ENCODE measurements at regions not wholly inside any gene's neighbourhood (a gene's known extent, or its start where the extent isn't known, plus 50 kb on each side); places are given as distances from the start of the nearest gene placed in this dataset.

DNA sequence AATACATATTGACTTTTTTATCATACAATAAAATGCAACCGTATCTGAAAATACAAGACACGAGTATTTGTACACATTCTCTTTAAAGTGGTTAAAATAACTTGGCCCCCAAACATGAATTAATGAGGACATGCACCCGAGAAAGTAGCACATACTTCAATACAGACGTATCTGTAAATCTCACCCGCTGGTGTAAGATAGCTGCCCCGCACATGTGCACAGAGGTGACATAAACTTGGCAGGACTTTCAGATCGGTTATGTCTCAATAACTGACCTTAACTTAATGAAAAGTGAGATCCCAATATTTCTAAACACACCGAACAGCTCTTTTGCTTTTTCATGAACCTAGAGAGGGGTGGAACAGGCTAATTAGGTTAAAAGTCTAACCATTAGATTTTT is 91.5 kb upstream of the RPS6KA2 start:
- TF ChIP-seq EZH2 (IDR thresholded peaks at IDR 0.05; ENCODE audit: insufficient read depth, poor library complexity, severe bottlenecking) = no peak
- TF ChIP-seq EZH2phosphoT487 (IDR thresholded peaks at IDR 0.05; ENCODE audit: insufficient read depth, low read depth) = no peak
